ENCODE measurements at regions not wholly inside any gene's neighbourhood (a gene's known extent, or its start where the extent isn't known, plus 50 kb on each side); places are given as distances from the start of the nearest gene placed in this dataset.

DNA sequence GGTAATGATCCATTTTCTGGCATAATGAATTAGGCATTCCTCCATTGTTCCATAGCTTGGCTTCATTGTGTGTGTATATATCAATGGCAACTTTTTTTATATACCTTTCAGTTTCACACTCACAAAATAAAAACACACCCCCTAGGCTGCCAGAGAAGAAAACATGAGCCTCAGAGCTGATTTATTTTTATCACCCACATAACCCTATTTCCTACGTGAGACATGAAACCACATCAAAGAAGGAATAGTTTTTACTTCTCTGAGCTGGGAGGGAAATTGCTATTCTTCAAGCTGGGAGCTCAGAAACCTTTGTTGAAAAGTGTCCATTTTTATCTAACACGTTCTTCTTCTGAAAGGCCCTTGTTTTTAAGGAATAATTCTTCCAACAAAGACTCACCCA is 126.7 kb upstream of the RAI2 start:
- H3K9me3 ChIP-seq (replicated peaks in 1 of 3) = no peaks in the 10 kb centered on the region
- no peaks in the 10 kb centered on the region for H3K4me1 ChIP-seq (replicated peaks in 1 of 2)
- peaks cover 12% of the 10 kb centered on the region for H3K27me3 ChIP-seq
- H3K36me3 ChIP-seq (replicated peaks in 1 of 2) = no peaks in the 10 kb centered on the region
- DNase-seq = no peak
- TF ChIP-seq, protein P1, sequence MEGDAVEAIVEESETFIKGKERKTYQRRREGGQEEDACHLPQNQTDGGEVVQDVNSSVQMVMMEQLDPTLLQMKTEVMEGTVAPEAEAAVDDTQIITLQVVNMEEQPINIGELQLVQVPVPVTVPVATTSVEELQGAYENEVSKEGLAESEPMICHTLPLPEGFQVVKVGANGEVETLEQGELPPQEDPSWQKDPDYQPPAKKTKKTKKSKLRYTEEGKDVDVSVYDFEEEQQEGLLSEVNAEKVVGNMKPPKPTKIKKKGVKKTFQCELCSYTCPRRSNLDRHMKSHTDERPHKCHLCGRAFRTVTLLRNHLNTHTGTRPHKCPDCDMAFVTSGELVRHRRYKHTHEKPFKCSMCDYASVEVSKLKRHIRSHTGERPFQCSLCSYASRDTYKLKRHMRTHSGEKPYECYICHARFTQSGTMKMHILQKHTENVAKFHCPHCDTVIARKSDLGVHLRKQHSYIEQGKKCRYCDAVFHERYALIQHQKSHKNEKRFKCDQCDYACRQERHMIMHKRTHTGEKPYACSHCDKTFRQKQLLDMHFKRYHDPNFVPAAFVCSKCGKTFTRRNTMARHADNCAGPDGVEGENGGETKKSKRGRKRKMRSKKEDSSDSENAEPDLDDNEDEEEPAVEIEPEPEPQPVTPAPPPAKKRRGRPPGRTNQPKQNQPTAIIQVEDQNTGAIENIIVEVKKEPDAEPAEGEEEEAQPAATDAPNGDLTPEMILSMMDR (IDR thresholded peaks at IDR 0.05) = no peak
- TF ChIP-seq POLR2A (IDR thresholded peaks at IDR 0.05) = no peak
- H3K27ac ChIP-seq = no peak overlapping the region
- H3K4me3 ChIP-seq = no peak overlapping the region
- WGBS, 4 donors = 42 to 47% (median 44%) methylated on average over 2 of the region's 2 CpGs
- intact Hi-C loops (cut with DNase I) = no loop called here

DNA sequence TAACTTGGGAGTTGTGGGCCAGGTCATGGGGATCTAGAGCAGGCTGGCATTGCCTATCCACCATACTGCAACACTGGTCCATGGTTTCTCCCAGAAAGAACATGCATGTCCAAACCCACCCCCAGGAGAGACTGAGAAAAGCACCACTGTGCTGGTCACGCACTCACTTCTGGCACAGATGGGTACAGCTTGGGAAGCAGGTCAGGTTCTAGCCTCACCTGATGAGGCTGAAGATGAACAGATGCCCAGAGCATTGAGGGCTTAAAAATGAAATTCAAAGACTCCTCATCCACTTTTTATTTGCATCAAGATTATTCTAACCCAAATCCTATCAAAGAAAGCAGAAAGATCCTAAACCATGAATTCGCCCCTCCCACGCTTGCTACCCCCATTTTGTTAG is 125.9 kb upstream of the RAI2 start:
- Histone ChIP-seq H3K9me3 (replicated peaks in 1 of 3) (no peaks in the 10 kb centered on the region), H3K27ac (no peak overlapping the region), H3K36me3 (replicated peaks in 1 of 2) (no peaks in the 10 kb centered on the region), H3K27me3 (peaks cover 12% of the 10 kb centered on the region), H3K4me1 (replicated peaks in 1 of 2) (no peaks in the 10 kb centered on the region), H3K4me3 (no peak overlapping the region)
- intact Hi-C loops (cut with DNase I) = no loop called here
- no peak for DNase-seq
- 59 to 93% (median 75%) methylated on average over 3 of the region's 3 CpGs for WGBS, 4 donors
- TF ChIP-seq, protein P1 (IDR thresholded peaks at IDR 0.05) = no peak
- TF ChIP-seq POLR2A (IDR thresholded peaks at IDR 0.05) = no peak

DNA sequence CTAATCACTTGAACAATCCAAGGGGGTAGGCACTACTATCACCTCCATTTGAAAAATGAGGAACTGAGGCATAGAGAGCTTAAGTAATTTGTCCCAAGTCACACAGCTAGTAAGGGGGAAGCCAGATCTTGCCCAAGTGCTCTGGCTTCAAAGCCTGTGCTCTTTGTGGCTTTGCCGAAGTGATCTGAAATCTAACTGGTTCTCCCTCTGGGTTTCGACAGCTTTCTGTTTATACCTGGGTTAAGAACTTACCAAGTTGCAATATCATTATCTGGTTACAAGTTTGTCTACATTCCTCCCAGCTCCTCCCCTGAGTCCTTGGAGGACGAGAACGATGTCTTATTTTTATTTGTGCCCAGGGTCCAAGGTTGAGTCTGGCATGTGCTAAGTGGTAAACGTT is 125.3 kb upstream of the RAI2 start:
- no peak for DNase-seq
- TF ChIP-seq, protein P1 (IDR thresholded peaks at IDR 0.05) = no peak
- no peak for TF ChIP-seq POLR2A (IDR thresholded peaks at IDR 0.05)
- no peaks in the 10 kb centered on the region for H3K9me3 ChIP-seq (replicated peaks in 1 of 3)
- 63 to 80% (median 69%) methylated on average over 2 to 5 of the region's 5 CpGs for WGBS, 4 donors
- peaks cover 10% of the 10 kb centered on the region for H3K27me3 ChIP-seq
- no peaks in the 10 kb centered on the region for H3K4me1 ChIP-seq (replicated peaks in 1 of 2)
- H3K27ac ChIP-seq = no peak overlapping the region
- H3K4me3 ChIP-seq = no peak overlapping the region
- intact Hi-C loops (cut with DNase I) = no loop called here
- no peaks in the 10 kb centered on the region for H3K36me3 ChIP-seq (replicated peaks in 1 of 2)

DNA sequence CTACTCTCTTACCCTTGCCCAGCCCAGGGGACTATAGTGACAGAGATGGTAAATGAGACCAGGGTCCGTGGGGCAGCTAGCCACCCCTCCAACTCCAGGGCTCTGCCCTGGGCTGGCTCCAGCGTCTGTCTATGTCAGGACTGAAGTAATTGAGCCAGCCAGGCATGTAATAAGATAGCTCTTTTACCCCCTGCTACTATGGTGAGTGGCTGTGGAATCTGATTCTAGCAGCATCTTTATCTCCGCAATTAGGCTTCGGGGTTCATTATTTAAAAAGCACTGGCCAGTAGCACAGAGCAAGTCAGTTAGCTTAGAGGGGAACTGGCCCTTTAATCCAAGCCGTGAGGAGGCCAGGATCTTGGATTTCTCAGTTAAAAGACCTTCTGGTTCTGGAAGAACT is 123.3 kb upstream of the RAI2 start:
- TF ChIP-seq POLR2A (IDR thresholded peaks at IDR 0.05) = no peak
- TF ChIP-seq, protein P1 (IDR thresholded peaks at IDR 0.05) = no peak
- intact Hi-C loops (cut with DNase I) = no loop called here
- Histone ChIP-seq H3K36me3 (replicated peaks in 1 of 2) (no peaks in the 10 kb centered on the region), H3K27me3 (peaks cover 9% of the 10 kb centered on the region), H3K27ac (no peak overlapping the region), H3K9me3 (replicated peaks in 1 of 3) (no peaks in the 10 kb centered on the region), H3K4me3 (no peak overlapping the region), H3K4me1 (replicated peaks in 1 of 2) (no peaks in the 10 kb centered on the region)
- 69 to 94% (median 76%) methylated on average over 3 to 5 of the region's 5 CpGs for WGBS, 4 donors
- no peak for DNase-seq

All from adrenal gland (tissue), 9 donors.